Peyer's patch (tissue), 4 donors: ENCODE measurements at regions not wholly inside any gene's neighbourhood (a gene's known extent, or its start where the extent isn't known, plus 50 kb on each side); places are given as distances from the start of the nearest gene placed in this dataset.

ENCODE experiments used
- DNase-seq, 3 donors: peaks; one replicate each; pipeline ENCODE4 v3.0.0-alpha.2; 2017 to 2019
- H3K27ac ChIP-seq, 4 donors: fragments of 200-600 bp; sonication (generic); one replicate each; pipeline ENCODE4 v1.5.1; 2016 to 2019
- H3K27me3 ChIP-seq, 2 donors: fragments of 200-600 bp; sonication (generic); one replicate each; pipeline ENCODE4 v1.5.1; 2019
- H3K36me3 ChIP-seq, 3 donors: fragments of 200-600 bp; sonication (generic); one replicate each; pipeline ENCODE4 v1.5.1; 2016 to 2019
- H3K4me1 ChIP-seq, 4 donors: fragments of 200-600 bp; sonication (generic); one replicate each; pipeline ENCODE4 v1.5.1; 2016 to 2019
- H3K4me3 ChIP-seq, 4 donors: fragments of 200-600 bp; sonication (generic); 1 replicate in 3 of 4; 2 replicates in 1 of 4; pipeline ENCODE4 v1.5.1; 2016 to 2019; ENCODE audit warnings: mild to moderate bottlenecking in 1 of 4
- H3K9me3 ChIP-seq, 4 donors: fragments of 200-600 bp; sonication (generic); one replicate each; pipeline ENCODE4 v1.5.1; 2016 to 2019; ENCODE audit warnings: mild to moderate bottlenecking in 1 of 4
- CTCF ChIP-seq, 6 experiments: fragments of 450-650 bp in 4 of 6; fragments of 200-600 bp in 2 of 6; sonication (generic) in 1 of 6; IDR thresholded peaks; one replicate each; pipeline ENCODE4 v1.5.1; 2017 to 2019; ENCODE audit warnings: antibody characterized with exemption in 6 of 6, mild to moderate bottlenecking in 3 of 6, moderate library complexity in 1 of 6
- POLR2A ChIP-seq, 2 donors: fragments of 450-650 bp; IDR thresholded peaks; one replicate each; pipeline ENCODE4 v1.5.1; 2017; ENCODE audit warnings: antibody characterized with exemption in 2 of 2, mild to moderate bottlenecking in 2 of 2, moderate library complexity in 2 of 2

- TF ChIP-seq CTCF (IDR thresholded peaks at IDR 0.05) (no peak), POLR2A (IDR thresholded peaks at IDR 0.05) (no peak)
- H3K4me1 ChIP-seq: no peaks in the 10 kb centered on the region
- H3K27ac ChIP-seq: no peak overlapping the region
- H3K9me3 ChIP-seq: no peaks in the 10 kb centered on the region
- DNase-seq: no peak
- peaks cover 0 to 8% of the 10 kb centered on the region in 2 donors for H3K27me3 ChIP-seq
- H3K4me3 ChIP-seq: no peak overlapping the region
- H3K36me3 ChIP-seq: no peaks in the 10 kb centered on the region
These were observed 62.3 kb upstream of the SLCO4A1 start for GRCh38 chr20:62580052-62580451.

GRCh38 chr20:62580733-62581132, 61.6 kb upstream of the SLCO4A1 start:
- Histone ChIP-seq H3K27me3 (peaks cover 0 to 8% of the 10 kb centered on the region in 2 donors), H3K4me1 (no peaks in the 10 kb centered on the region), H3K4me3 (no peak overlapping the region), H3K27ac (no peak overlapping the region), H3K36me3 (no peaks in the 10 kb centered on the region), H3K9me3 (no peaks in the 10 kb centered on the region)
- DNase-seq: no peak
- TF ChIP-seq POLR2A (IDR thresholded peaks at IDR 0.05) (no peak), CTCF (IDR thresholded peaks at IDR 0.05) (no peak)

- H3K27ac ChIP-seq: no peak overlapping the region
- no peaks in the 10 kb centered on the region for H3K9me3 ChIP-seq
- no peak for DNase-seq
- TF ChIP-seq CTCF (IDR thresholded peaks at IDR 0.05) (no peak), POLR2A (IDR thresholded peaks at IDR 0.05) (no peak)
- H3K36me3 ChIP-seq: no peaks in the 10 kb centered on the region
- no peak overlapping the region for H3K4me3 ChIP-seq
- H3K27me3 ChIP-seq: peaks cover 0 to 8% of the 10 kb centered on the region in 2 donors
- no peaks in the 10 kb centered on the region for H3K4me1 ChIP-seq
These were observed 61.0 kb upstream of the SLCO4A1 start for GRCh38 chr20:62581308-62581707.

GRCh38 chr20:62581806-62582205, 60.5 kb upstream of the SLCO4A1 start:
- no peak overlapping the region for H3K27ac ChIP-seq
- H3K27me3 ChIP-seq: peaks cover 0 to 8% of the 10 kb centered on the region in 2 donors
- H3K9me3 ChIP-seq: no peaks in the 10 kb centered on the region
- no peak for DNase-seq
- H3K4me3 ChIP-seq: no peak overlapping the region
- TF ChIP-seq CTCF (IDR thresholded peaks at IDR 0.05) (no peak), POLR2A (IDR thresholded peaks at IDR 0.05) (no peak)
- H3K36me3 ChIP-seq: no peaks in the 10 kb centered on the region
- no peaks in the 10 kb centered on the region for H3K4me1 ChIP-seq

GRCh38 chr20:62583424-62583920, 58.8 kb upstream of the SLCO4A1 start:
- H3K27me3 ChIP-seq: peaks cover 0 to 8% of the 10 kb centered on the region in 2 donors
- no peak for DNase-seq

More at GRCh38 chr20:62583424-62583920, 58.8 kb upstream of the SLCO4A1 start:
- no peaks in the 10 kb centered on the region for H3K36me3 ChIP-seq
- H3K4me3 ChIP-seq: no peak overlapping the region
- no peaks in the 10 kb centered on the region for H3K4me1 ChIP-seq
- no peak overlapping the region for H3K27ac ChIP-seq
- no peaks in the 10 kb centered on the region for H3K9me3 ChIP-seq
- TF ChIP-seq POLR2A (IDR thresholded peaks at IDR 0.05) (no peak), CTCF (IDR thresholded peaks at IDR 0.05) (no peak)
